ENCODE measurements at regions not wholly inside any gene's neighbourhood (a gene's known extent, or its start where the extent isn't known, plus 50 kb on each side); places are given as distances from the start of the nearest gene placed in this dataset.

- Histone ChIP-seq H3K4me2 (ENCODE audit: low read length) (peak overlapping the region; percentile 21), H3K4me1 (ENCODE audit: control insufficient read depth, insufficient read depth, low read length) (peaks cover 54% of the 10 kb centered on the region), H3K4me3 (ENCODE audit: low read length) (no peak overlapping the region), H3K9ac (ENCODE audit: low read depth, low read length) (peak overlapping the region; percentile 46), H3K27me3 (ENCODE audit: control insufficient read depth, insufficient read depth, low read length) (no peaks in the 10 kb centered on the region), H3K36me3 (ENCODE audit: insufficient read depth, low read length) (no peaks in the 10 kb centered on the region), H3K9me3 (replicated peaks; ENCODE audit: low read length) (no peaks in the 10 kb centered on the region)
Observed at GRCh38 chr14:61642614-61642982, 52.7 kb upstream of the HIF1A start.

- Histone ChIP-seq H3K4me3 (ENCODE audit: low read length) (no peak overlapping the region), H3K27me3 (ENCODE audit: control insufficient read depth, insufficient read depth, low read length) (no peaks in the 10 kb centered on the region), H3K9ac (ENCODE audit: low read depth, low read length) (peak overlapping the region; percentile 51), H3K9me3 (replicated peaks; ENCODE audit: low read length) (no peaks in the 10 kb centered on the region), H3K4me1 (ENCODE audit: control insufficient read depth, insufficient read depth, low read length) (peaks cover 54% of the 10 kb centered on the region), H3K36me3 (ENCODE audit: insufficient read depth, low read length) (no peaks in the 10 kb centered on the region), H3K4me2 (ENCODE audit: low read length) (no peak overlapping the region)
Observed at GRCh38 chr14:61643555-61643954, 51.8 kb upstream of the HIF1A start.

GRCh38 chr14:61644175-61644574 lies 51.1 kb upstream of the HIF1A start:
- H3K4me2 ChIP-seq (ENCODE audit: low read length), result no peak overlapping the region
- H3K9ac ChIP-seq (ENCODE audit: low read depth, low read length), result peak overlapping the region; percentile 51
- peaks cover 54% of the 10 kb centered on the region for H3K4me1 ChIP-seq (ENCODE audit: control insufficient read depth, insufficient read depth, low read length)
- no peaks in the 10 kb centered on the region for H3K36me3 ChIP-seq (ENCODE audit: insufficient read depth, low read length)
- H3K4me3 ChIP-seq (ENCODE audit: low read length), result no peak overlapping the region
- no peaks in the 10 kb centered on the region for H3K27me3 ChIP-seq (ENCODE audit: control insufficient read depth, insufficient read depth, low read length)
- no peaks in the 10 kb centered on the region for H3K9me3 ChIP-seq (replicated peaks; ENCODE audit: low read length)

DNA sequence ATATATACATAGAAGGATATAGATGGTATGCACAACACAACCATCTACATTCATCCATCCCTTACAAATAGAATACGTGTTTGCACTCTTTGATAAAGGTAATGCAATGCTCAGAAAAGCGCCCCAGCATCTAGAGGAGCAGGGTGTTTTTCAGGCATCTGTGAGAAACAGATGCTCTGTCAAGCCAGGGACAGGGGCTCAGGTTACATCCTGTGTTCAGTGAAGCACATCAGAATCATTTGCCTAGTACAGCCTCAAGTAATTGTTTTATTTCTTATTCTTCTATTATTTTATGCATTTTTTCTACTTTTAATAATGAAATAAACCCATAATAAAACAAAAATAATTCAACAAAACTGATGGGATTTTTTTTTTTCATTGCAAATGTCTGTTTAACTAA lies 50.5 kb upstream of the HIF1A start:
- H3K4me2 ChIP-seq (ENCODE audit: low read length), result no peak overlapping the region
- H3K27me3 ChIP-seq (ENCODE audit: control insufficient read depth, insufficient read depth, low read length), result no peaks in the 10 kb centered on the region

DNA sequence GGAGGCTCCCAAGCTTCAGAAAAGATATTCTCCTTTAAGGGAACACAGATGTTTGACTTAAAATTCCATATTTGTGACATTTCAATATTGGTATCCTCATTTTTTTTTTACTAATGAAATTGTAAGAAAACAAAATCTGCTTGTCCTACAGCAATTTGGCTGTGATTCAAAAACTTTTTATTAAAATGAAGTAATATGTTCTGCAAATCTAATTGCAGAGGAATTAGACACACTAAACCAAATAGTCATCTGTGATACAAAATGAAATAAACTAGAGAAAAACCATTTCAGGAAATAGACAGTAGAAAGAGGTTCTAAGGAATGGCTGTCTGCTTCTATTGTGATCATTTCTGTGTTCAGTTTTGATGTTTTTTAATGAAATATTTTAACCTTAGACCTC lies 50.1 kb upstream of the HIF1A start:
- Histone ChIP-seq H3K4me3 (ENCODE audit: low read length) (no peak overlapping the region), H3K4me1 (ENCODE audit: control insufficient read depth, insufficient read depth, low read length) (peaks cover 52% of the 10 kb centered on the region), H3K4me2 (ENCODE audit: low read length) (no peak overlapping the region), H3K9ac (ENCODE audit: low read depth, low read length) (peak overlapping the region; percentile 51), H3K27me3 (ENCODE audit: control insufficient read depth, insufficient read depth, low read length) (no peaks in the 10 kb centered on the region), H3K9me3 (replicated peaks; ENCODE audit: low read length) (no peaks in the 10 kb centered on the region), H3K36me3 (ENCODE audit: insufficient read depth, low read length) (no peaks in the 10 kb centered on the region)

More for the DNA sequence above, 50.5 kb upstream of the HIF1A start:
- H3K9ac ChIP-seq (ENCODE audit: low read depth, low read length), result peak overlapping the region; percentile 51
- H3K4me3 ChIP-seq (ENCODE audit: low read length), result no peak overlapping the region
- H3K9me3 ChIP-seq (replicated peaks; ENCODE audit: low read length), result no peaks in the 10 kb centered on the region
- peaks cover 54% of the 10 kb centered on the region for H3K4me1 ChIP-seq (ENCODE audit: control insufficient read depth, insufficient read depth, low read length)
- no peaks in the 10 kb centered on the region for H3K36me3 ChIP-seq (ENCODE audit: insufficient read depth, low read length)

All from skeletal muscle satellite cell (primary cell).